ENCODE measurements at regions not wholly inside any gene's neighbourhood (a gene's known extent, or its start where the extent isn't known, plus 50 kb on each side); places are given as distances from the start of the nearest gene placed in this dataset.

DNA sequence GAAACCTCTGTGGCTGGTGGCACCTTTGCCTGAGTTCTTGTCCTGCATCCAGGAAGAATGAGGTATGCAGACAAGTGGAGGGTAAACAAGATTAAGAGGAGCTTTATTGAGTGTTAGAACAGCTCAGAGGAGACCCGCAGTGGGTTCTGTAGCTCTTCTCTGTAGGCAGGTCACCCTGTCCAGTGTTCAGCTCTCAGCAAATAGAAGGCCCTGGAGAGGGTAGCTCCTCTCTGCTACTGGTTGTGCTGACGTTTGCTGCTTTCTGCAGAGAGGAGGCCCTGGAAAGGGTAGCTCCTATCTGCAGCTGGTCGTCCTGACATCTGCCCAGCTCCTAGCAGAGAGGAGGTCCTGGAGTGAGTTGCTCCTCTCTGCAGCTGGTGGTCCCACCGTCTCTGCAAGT lies 96.8 kb upstream of the CCDC112 start:
- H3K4me1 ChIP-seq, result peaks cover 0 to 11% (median 4%) of the 10 kb centered on the region in 9 donors
- 40 to 55% methylated on average over 4 of the region's 4 CpGs for WGBS, 2 donors
- intact Hi-C loops (cut with DNase I), result loop anchor here in 1 of 10 donors (10.0 kb wide), 1 partner anchor 162 kb away; no protein-coding TSS in a partner anchor
- no peaks in the 10 kb centered on the region for H3K27me3 ChIP-seq
- H3K27ac ChIP-seq, result no peak overlapping the region
- DNase-seq (no peak), ATAC-seq (peak in 4 of 8 donors; percentile 27 to 57 (median 30))
- TF ChIP-seq, protein P1, sequence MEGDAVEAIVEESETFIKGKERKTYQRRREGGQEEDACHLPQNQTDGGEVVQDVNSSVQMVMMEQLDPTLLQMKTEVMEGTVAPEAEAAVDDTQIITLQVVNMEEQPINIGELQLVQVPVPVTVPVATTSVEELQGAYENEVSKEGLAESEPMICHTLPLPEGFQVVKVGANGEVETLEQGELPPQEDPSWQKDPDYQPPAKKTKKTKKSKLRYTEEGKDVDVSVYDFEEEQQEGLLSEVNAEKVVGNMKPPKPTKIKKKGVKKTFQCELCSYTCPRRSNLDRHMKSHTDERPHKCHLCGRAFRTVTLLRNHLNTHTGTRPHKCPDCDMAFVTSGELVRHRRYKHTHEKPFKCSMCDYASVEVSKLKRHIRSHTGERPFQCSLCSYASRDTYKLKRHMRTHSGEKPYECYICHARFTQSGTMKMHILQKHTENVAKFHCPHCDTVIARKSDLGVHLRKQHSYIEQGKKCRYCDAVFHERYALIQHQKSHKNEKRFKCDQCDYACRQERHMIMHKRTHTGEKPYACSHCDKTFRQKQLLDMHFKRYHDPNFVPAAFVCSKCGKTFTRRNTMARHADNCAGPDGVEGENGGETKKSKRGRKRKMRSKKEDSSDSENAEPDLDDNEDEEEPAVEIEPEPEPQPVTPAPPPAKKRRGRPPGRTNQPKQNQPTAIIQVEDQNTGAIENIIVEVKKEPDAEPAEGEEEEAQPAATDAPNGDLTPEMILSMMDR (IDR thresholded peaks at IDR 0.05), result no peak
- H3K9me3 ChIP-seq, result peaks cover 0 to 3% (median 0%) of the 10 kb centered on the region in 11 donors
- H3K36me3 ChIP-seq, result no peaks in the 10 kb centered on the region
- no peak overlapping the region for H3K4me3 ChIP-seq

DNA sequence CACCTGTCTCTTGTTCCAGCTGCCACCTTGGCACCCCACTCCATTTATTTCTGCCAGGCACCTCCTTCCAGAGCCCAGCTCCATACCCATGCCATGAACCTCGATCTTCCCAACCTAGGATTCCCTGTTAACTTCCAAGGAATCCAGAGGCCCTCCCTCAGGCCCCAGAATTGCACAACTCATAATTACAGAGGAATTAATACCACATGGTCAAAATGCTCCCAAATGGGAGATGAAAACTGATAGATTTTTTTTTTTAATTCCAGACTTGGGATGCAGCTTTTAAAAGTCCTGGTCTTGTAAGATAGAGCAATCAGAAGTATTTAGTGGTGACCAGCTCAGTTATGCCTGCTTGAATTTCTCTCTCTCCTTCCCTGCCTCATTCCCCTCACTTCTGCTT lies 96.2 kb upstream of the CCDC112 start:
- H3K4me3 ChIP-seq, result no peak overlapping the region
- no peak for DNase-seq
- peaks cover 0 to 11% (median 4%) of the 10 kb centered on the region in 9 donors for H3K4me1 ChIP-seq
- ATAC-seq, result peak in 1 of 8 donors; percentile 41
- 47 to 57% methylated on average over 1 of the region's 1 CpG for WGBS, 2 donors
- no peak overlapping the region for H3K27ac ChIP-seq
- intact Hi-C loops (cut with DNase I), result loop anchor here in 1 of 10 donors (10.0 kb wide), 1 partner anchor 162 kb away; no protein-coding TSS in a partner anchor
- H3K27me3 ChIP-seq, result no peaks in the 10 kb centered on the region
- H3K36me3 ChIP-seq, result no peaks in the 10 kb centered on the region
- TF ChIP-seq, protein P1 (IDR thresholded peaks at IDR 0.05), result no peak
- H3K9me3 ChIP-seq, result no peaks in the 10 kb centered on the region

DNA sequence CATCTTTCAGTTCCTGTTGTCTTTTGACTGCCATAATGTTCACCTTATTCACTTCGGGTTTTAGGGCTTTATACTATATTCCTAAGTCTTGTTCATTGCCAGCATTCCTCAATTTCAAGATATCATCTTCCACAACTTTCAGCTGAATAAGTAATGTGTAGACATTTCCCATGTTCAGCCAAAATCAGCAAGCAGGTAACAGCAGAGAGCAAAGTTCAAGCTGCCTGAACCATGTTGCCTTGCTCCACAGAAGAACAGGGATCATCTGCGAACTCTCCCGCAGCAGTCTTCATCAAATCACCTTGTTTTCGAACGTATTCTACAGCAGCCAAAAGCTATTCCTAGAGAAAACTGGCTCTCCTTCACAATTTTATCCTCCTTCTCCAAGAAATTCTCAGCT lies 95.3 kb upstream of the CCDC112 start:
- H3K27me3 ChIP-seq, result no peaks in the 10 kb centered on the region

DNA sequence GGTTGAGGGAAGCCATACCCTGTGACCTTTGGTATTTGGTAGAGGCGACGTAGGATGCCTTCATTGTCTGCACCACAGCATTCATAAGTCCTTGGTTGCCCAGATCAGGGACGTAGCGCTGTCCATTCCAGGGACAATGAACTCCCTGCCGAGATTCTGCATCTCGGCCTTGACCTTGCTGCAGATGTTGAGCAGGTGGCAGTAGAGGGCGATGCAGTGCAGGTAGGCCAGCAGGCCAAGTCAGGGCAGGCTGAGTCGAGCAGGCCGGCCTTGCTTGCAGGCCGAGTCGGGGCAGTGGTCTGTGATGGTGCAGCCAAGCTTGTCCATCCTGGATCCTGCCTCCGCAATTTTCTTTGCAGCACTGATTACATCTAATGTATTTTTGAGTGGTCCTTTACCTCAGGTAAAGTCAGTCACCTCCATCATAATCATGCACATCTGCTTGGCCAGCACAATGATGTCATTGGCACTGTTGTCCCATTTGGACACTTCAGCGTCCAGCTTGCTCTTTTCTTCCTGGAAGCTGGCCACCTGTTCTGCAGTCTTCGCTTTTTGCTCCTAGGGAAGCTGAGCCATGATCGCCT lies 93.4 kb upstream of the CCDC112 start:
- H3K36me3 ChIP-seq, result no peaks in the 10 kb centered on the region
- H3K27ac ChIP-seq, result no peak overlapping the region
- H3K9me3 ChIP-seq, result peaks cover 0 to 3% (median 0%) of the 10 kb centered on the region in 11 donors
- H3K27me3 ChIP-seq, result no peaks in the 10 kb centered on the region
- ATAC-seq (peak in 4 of 8 donors; percentile 32 to 69 (median 52)), DNase-seq (no peak)
- intact Hi-C loops (cut with DNase I), result loop anchor here in 3 of 10 donors (10.0 kb wide), 2 partner anchors 155 to 165 kb away; partner anchors contain the start of gene FEM1C (in 2 of the 3)
- H3K4me1 ChIP-seq, result peaks cover 0 to 11% (median 4%) of the 10 kb centered on the region in 9 donors
- TF ChIP-seq, protein P1 (IDR thresholded peaks at IDR 0.05), result peak in 4 of 9 donors; percentile 19 to 35 (median 32)
- WGBS, 2 donors, result 75 to 82% methylated on average over 15 of the region's 15 CpGs
- H3K4me3 ChIP-seq, result no peak overlapping the region

More for the DNA sequence above, 95.3 kb upstream of the CCDC112 start:
- DNase-seq, result no peak
- TF ChIP-seq, protein P1 (IDR thresholded peaks at IDR 0.05), result no peak
- Histone ChIP-seq H3K4me1 (peaks cover 0 to 11% (median 4%) of the 10 kb centered on the region in 9 donors), H3K4me3 (no peak overlapping the region), H3K27ac (no peak overlapping the region), H3K9me3 (no peaks in the 10 kb centered on the region), H3K36me3 (no peaks in the 10 kb centered on the region)
- no peak for ATAC-seq
- 96% methylated on average over 5 of the region's 5 CpGs for WGBS, 2 donors
- intact Hi-C loops (cut with DNase I), result loop anchor here in 1 of 10 donors (10.0 kb wide), 1 partner anchor 163 kb away; no protein-coding TSS in a partner anchor
